GM18517 (cell line): ENCODE measurements at regions not wholly inside any gene's neighbourhood (a gene's known extent, or its start where the extent isn't known, plus 50 kb on each side); places are given as distances from the start of the nearest gene placed in this dataset.
"Not testable (repeated sequence)": the region's sequence is repeated elsewhere in the genome, so short reads cannot be mapped to it uniquely, and the experiment has no call there.

Experiments
- ATAC-seq: cut with Tn5 transposase; IDR thresholded peaks from one replicate; pipeline ENCODE4 v1.9.1; 2021; ENCODE audit warnings: mild to moderate bottlenecking, moderate library complexity; ENCODE audit not compliant: unreplicated experiment

DNA sequence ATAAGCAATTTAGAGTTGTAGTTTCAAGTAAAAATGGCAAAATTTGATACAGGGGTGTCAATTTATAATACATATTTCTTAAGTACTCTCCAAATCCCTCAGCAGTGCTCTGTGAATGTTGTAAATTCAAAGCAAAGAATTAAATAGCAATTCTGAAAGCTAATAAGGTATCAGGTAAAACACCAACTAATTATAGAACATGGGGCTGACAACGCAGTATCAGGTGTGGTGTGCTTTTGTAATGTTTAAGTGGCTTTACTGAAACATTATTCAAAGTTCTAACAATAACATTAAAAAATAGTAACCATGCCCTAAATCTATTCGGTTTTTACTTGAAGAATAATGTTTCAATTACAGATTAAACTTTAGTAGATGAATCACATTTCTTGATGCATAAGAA is 1271.2 kb upstream of the ADGRL2 start:
- no peak for ATAC-seq

DNA sequence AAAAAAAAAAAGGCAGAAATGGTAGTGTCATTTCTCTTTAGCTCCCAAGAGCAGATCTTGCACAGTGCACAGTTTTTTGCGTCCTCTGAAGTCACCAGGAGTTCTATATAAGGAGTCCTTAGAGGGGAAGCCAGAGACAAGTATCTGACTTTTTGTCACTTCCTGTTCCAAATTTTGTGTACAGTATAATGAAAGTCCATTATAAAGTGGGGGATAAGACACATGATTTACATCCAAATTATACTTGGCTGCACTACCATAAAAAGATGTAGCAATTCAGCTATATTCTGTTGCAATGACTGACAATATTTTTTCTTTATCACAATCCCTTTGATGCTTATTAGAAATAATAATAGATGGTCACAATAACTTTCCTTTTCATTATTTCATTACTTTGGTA is 1276.9 kb upstream of the ADGRL2 start:
- ATAC-seq, result no peak

DNA sequence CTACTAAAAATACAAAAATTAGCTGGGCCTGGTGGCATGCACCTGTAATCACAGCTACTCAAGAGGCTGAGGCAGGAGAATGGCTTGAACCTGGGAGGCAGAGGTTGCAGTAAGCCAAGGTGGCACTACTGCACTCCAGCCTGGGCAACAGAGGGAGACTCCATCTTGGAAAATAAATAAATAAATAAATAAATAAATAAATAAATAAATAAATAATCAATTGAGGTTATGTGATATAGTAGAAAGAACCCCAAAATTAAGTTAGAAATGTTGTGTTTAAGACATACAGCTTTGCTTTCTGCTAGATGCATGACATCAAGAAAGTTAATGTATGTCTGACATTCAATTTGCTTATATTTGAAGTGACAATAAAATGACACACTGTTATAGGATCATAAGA is 1277.7 kb upstream of the ADGRL2 start:
- not testable (repeated sequence) for ATAC-seq

DNA sequence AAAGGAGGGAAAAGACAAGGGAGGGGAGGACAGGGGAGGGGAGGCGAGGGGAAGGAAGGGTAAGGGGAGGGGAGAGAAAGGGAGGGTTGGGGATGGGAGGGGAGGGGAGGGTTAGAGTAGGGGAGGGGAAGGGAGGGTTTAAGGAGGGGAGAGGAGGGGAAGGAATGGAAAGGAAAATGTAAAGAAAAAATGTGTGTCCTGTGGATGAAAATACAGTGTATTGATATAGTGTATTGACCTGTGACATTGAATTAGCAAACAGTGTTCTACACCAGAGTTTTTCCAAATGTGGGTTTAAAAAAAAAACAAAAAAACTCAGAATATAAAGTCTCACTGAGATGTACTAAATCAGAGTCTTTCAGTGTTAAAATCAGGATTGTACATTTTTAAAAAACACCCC is 1279.8 kb upstream of the ADGRL2 start:
- no peak for ATAC-seq

DNA sequence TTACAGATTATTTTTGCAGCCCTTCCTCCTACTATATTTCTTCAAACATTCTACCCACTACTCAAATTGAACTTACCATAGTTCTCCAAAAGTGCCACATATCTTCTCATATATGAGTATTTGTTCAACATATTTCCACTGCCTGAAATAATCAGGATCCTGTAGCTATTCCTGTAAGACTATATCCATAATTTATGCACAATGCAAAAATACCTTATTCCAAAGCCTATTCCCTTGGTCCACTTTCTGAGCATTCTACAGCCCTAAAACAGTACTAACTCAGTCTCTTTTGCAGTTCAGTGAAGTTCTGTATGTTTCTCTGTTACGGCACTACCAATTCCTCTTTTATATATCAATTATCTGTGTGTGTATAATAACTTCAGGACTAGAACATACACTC is 1283.7 kb upstream of the ADGRL2 start:
- no peak for ATAC-seq

DNA sequence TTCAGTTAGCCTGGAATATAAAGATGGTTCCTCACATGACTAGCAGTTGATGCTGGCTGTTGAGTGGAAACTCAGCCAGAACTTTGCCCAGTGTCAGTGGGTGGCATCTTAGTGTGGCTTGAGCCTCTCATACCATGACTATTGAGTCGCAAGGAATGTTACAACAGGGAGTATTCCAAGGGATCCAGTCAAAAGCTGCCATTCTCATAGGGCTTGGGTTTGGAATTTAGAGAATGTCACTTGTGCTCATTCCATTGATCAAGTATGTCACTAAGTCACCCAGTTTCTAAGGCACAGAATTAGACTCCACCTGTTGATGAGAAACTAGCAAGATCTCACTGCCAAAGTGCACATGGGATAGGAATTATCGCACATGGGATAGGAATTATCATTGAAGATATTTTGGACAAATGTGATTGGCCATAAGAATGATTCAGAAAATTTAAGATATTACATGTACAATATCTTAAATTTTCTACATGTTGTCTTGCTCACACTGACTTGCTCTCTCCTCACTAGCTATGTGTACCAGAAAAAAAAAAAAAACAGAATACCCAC is 1290.7 kb upstream of the ADGRL2 start:
- no peak for ATAC-seq

DNA sequence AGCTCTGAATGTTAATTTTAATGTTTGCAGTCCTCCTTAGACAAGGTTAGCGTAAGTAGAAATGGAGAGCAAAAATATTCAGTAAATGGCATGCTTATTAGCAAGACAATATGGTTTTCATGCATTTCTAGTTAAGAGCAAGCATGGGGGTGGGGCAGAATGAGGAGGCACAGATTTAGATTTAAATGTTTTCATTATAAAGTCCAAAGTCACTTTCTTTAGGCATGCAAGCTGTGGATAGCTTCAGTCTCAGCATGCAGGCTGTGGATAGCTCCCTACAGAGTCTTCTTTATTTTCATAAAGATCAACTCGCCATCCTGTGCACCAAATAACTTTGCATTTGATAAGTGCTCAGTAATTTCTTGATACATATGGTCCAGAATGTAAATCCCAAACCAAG is 1294.5 kb upstream of the ADGRL2 start:
- ATAC-seq, result no peak

DNA sequence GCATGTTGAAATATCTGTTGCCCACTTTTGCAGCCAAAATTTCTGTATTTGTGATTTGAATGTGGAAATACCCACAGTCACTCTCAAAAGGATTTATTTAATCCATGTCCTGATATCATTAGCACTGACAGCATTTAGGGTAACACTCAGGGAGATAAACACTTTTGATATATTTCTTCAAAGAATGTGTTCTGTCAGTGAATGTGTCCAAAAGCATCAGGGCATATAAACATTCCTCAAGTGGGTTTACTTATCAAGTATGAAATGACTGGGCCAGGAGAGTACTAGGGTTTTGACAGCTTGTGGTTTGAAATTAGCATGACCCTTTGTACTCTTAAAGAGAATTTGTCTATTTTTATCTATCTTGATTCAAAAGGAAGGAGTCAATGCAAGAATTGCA is 1302.1 kb upstream of the ADGRL2 start:
- ATAC-seq, result no peak

DNA sequence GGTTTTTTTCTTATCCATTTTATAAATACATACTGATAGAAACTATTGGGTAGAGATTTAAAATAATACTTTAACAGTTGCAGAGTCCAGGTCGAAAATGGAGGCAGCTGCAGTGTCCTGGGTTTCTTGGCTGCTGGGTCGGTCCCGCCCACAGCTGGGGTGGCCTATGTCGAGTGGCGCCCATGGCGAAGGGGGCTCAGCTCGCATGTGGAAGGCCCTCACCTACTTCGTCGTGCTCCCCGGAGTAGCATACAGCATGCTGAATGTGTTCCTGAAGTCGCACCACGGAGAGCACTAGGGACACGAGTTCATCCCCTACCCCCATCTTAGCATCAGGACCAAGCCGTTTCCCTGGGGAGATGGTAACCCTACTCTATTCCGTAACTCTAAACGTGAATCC is 1304.9 kb upstream of the ADGRL2 start:
- no peak for ATAC-seq

DNA sequence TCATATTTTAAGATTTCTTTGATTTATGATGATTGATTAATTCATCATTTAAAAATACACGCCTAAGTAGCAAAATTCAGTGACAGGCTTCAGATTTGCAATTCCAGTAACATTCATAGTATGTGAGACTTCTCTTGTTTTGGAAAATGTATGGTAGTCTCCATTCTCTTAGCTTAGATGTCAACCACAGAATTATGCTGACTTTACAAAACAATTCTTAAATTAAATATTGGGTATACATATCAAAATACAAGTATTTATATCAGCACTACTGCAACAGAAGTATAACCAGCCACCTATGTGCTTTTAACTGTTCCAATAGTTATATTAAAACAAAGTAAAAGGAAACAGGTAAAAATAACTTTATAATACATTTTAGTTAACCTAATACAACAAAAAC is 1328.6 kb upstream of the ADGRL2 start:
- no peak for ATAC-seq

DNA sequence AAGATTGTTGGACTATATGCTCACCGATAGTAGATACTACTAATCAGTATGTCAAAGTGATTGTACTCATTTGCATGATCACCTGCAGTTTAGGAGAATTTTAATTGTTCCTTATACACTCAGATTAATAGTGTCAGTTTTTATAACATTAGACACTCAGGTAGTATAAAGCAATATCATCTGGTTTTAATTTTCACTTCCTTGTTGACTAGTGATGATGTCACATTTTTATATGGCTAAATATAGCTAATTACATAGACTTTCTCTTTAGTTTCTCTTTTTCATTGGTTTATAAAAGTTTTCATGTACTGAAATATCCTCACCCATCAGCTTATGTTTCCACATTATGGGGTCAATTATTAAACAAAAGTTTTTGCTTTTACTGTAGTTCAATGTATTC is 1332.4 kb upstream of the ADGRL2 start:
- ATAC-seq, result no peak

DNA sequence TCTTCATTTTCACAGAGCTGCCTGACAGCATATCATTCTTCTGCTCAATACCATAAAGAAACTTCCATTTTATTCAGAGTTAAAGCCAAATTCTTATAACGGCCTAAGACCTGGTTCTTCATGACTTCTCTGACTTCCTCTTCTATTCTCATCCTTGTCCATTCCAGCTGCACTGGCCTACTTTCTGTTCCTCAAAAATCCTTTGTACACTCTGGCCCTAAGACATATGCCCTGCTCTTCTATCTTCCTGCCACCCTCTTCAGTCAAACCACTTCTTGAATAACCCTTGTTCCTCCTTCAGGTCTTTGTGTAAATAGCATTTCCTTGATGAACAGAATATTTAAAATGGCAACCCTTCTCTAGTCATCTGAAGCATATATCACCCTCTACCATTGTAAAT is 1338.7 kb upstream of the ADGRL2 start:
- ATAC-seq, result no peak

DNA sequence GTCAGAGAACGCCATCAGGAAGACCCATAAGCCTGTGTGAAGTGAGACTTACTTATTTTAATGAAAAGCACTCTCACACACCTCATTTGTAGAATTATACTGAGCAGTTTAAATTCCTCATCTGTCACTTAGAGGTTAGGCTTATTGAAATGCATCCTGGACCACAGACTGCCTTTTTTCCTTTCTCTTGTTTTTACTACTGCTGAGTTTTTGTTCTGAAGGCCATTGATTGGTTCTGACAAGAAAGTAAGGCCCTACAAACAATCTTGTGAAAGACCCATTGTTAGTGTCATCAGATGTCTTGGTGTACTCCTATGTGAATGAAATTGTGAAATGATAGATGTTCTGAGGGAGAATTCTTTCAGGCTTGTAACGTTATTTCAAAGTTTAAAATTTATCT is 1343.3 kb upstream of the ADGRL2 start:
- ATAC-seq, result no peak

DNA sequence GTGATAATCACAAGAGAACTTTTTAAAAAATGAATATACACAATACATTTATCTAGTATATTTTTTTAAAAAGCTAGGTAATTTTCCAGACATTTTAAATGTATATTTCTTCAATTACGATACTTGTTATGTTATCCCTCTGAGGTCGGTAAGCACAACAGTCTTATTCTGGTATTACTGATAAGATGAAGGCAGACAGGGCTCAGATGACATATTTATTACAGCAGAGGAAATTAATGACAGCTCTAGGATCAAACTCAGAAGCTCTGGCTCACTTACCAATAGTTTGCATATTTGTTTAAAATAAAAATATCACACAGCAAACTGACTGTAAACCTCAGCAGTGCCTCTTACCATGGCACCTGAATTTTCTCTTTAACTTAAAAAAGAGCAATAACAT is 1347.0 kb upstream of the ADGRL2 start:
- no peak for ATAC-seq

DNA sequence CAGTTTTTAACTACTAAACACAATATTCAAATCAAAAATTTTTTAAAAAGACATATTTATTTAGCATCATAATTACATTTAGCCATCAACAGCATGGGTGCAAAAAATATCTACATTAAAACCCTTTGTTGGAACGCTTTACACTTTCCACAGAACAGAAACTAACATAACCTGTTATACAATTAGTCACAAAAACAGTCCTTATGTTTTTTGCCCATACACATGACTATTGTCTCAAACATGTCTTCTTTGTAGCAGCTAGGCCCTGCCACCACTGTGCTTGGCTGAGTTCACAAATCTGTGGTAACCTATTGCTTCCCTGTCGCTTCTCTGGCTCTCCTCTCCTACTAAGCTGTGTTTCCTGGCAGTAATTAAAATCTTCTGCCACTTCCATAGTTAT is 1350.0 kb upstream of the ADGRL2 start:
- no peak for ATAC-seq

DNA sequence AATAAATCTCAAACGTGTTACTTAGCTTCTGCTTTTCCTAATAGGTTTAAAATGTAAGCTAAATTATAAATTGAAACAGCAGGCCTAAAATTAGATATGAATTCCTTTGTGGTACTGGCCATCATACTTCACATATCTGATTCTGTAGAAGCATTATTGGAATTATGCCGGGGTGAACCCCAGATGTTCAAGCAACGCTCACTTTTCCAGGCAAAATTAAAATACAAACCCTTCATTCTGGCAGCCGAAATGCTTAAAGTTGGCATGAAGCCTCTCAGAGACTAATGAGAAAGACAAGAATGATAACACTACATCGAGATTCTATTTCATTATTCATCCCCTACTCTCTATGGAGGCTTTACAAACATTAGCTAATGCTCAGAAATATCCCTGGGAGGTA is 1352.7 kb upstream of the ADGRL2 start:
- ATAC-seq, result no peak

DNA sequence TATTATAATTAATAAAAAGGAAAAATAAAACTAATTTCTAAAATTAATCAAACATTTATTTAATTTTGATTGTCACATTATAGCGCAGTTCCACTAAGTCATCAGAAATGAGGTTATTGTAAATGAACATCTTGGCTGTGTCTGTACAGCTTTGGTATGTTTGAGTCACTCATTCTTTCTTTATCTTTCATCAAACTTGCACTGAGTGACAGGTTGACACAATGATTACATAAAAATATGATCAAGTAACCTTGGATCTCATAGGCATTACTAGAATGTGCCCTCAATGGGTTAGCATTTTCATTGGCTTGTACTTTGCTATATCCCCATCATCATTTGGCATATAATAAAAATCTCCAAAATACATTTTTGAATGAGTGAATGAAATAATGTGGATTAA is 1353.2 kb upstream of the ADGRL2 start:
- ATAC-seq, result no peak

DNA sequence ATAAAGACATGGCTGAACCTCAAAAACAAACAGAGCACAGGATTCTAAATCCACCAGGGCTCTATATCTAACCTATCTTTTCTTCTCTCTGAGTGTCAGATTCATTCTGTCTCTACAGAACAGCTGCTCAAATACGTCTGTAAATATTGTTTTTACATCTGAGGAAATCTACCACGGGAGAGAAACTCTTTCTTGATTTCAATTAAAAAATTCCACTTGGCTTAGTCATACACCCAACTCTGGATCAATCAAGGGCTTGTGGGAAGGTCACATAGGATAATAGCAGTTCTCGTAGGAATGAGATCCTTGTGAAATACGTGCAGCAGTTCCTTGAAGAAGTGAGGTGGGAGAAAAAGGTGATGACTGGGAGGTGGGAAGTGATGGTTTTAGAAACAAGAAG is 1355.7 kb upstream of the ADGRL2 start:
- no peak for ATAC-seq

DNA sequence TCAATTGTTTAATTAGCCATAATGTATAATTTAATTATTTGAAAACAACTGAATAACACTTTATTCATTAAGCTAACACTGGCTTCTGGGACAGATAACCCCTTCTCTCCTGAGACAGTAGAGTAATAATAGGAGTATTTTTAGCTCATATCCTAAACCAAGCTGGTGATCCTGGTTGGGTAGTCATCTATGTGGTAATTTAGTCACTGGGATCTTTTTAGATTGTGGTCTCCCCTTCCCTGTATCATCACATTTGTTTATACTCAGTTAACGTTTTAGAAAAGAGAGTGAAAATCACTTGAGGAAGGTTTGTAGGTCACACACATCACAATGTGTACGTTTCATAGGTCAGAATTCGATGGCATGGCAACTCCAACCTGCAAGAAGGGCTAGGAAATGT is 1356.6 kb upstream of the ADGRL2 start:
- no peak for ATAC-seq

DNA sequence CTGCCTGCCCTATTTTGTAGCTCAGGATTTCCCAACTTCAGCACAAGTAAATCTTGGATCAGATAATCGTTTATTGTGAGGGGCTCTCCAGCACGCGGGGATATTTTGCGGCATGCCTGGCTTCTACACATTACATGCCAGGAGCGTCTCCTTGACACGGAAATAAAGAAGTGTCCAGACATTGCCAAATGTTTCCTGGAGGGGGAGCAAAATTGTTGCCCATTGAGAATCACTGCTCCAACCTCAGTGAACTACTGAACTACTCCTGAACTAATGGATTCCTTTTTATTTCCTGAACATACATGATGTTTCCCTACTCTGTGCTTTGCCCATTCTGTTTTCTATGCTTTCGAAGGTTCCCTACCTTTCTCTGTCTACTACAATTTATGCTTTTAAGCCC is 1359.1 kb upstream of the ADGRL2 start:
- ATAC-seq, result no peak

DNA sequence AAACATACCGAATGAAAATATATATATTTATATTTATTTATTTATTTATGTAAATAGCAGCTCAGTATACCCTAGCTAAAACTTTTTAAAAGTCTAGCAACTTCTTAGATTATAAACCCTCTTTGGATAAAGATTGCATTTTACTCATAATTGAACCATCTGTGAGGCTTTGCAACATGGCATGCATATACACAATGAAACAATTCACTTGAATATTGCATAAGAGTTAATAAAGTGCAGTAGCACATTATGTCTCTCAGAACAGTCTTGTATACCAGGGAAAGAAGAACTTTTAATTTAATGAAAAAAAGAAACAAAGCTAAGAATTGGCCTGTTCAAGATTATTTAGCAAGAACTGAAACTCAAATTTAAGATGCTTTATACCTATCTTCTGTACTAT is 1363.9 kb upstream of the ADGRL2 start:
- ATAC-seq, result no peak

DNA sequence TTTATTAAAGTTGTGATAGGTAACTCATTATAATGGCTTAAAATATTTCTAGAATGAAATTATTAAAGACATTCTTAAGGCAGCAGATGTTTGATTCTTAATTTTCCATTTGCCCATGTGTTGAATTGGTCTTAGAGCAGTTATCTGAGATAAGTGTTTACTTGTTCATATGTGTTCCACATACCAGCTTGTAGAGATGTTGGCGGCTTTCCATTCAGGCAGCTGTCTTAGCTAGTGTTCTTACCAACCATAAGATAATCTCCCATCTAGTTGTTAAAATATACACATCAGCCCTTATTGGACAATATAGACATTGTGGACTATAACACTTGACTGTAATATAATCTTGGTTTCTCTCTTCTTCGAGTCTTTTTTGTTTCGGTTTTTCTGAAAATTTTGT is 1372.9 kb upstream of the ADGRL2 start:
- ATAC-seq, result no peak

DNA sequence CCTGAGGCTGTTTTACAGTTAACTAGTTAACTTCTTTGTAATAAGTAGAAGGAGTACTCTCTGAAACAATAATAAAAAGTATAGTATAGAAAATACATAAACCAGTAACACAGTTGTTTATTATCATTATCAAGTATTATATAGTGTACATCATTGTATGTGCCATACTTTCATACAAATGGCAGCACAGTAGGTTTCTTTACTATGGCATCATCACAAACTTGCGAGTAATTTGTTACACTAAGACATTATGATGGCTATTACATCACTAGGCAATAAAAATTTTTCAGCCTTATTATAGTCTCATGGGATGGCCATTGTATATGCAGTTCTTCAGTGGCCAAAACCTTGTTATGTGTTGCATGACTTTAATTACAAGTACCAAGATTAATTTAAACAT is 1376.5 kb upstream of the ADGRL2 start:
- no peak for ATAC-seq

DNA sequence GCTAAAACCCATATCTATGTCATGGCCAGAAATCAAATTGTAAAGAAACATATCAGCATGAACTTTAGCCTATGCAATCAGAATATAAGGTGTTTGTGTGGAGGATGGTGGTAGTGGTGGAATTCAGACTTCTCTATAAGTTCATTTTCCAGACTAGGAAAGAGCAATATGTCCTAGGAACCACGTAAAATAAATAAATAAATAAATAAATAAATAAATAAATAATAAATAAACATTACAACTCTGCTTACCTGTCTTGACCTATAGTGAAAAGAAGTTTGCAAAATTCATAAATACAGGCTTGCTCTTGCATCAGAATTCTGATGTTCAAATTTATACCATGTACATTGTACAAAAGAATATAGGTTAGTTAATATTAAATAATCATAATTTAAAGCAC is 1382.6 kb upstream of the ADGRL2 start:
- ATAC-seq, result no peak
